H1 (cell line): ENCODE measurements at regions not wholly inside any gene's neighbourhood (a gene's known extent, or its start where the extent isn't known, plus 50 kb on each side); places are given as distances from the start of the nearest gene placed in this dataset.

Experiments
- CTCF ChIA-PET: fragments of 300-600 bp; sonication (Branson Sonifier 250); formaldehyde crosslinking; loops from one replicate; lab custom pipeline; 2021; ENCODE audit not compliant: partially characterized antibody; lab: Charles Lee
- POLR2A ChIA-PET: fragments of 300-600 bp; sonication (Branson Sonifier 250); formaldehyde crosslinking; loops from one replicate; lab custom pipeline; 2021; ENCODE audit warnings: inconsistent platforms; ENCODE audit not compliant: partially characterized antibody; lab: Charles Lee
- DNase-seq, 2 experiments: peaks; one replicate each; pipeline versions ENCODE4 v3.0.0 to v3.0.0-alpha.2; 2010 to 2022; ENCODE audit warnings: low spot score in 2 of 2, low read depth in 1 of 2, mixed read lengths in 1 of 2
- FAIRE-seq: peaks from 2 replicates; lab custom pipeline; 2011; peaks lifted over from hg19 to GRCh38; lab: Jason Lieb, UNC
- H2AFZ ChIP-seq: 2 replicates; pipeline ENCODE4 v1.8.1; 2012; ENCODE audit warnings: low read length, inconsistent platforms
- H2AK5ac ChIP-seq: 2 replicates; pipeline ENCODE4 v1.6.1; 2013; ENCODE audit warnings: low read depth, low read length
- H2BK120ac ChIP-seq: replicated peaks from 2 replicates; pipeline ENCODE3; 2013; ENCODE audit warnings: low read depth, low read length, inconsistent platforms
- H2BK12ac ChIP-seq: 2 replicates; pipeline ENCODE4 v1.6.1; 2013; ENCODE audit warnings: low read depth, low read length
- H2BK15ac ChIP-seq: 2 replicates; pipeline ENCODE4 v1.6.1; 2013; ENCODE audit warnings: low read length
- H2BK20ac ChIP-seq: 2 replicates; pipeline ENCODE4 v1.6.1; 2013; ENCODE audit warnings: low read length
- H2BK5ac ChIP-seq: 2 replicates; pipeline ENCODE4 v1.6.1; 2013; ENCODE audit warnings: low read depth, low read length
- H3K14ac ChIP-seq: 2 replicates; pipeline ENCODE4 v1.6.1; 2013; ENCODE audit warnings: inconsistent platforms; ENCODE audit not compliant: insufficient read length
- H3K18ac ChIP-seq: 2 replicates; pipeline ENCODE4 v1.6.1; 2013; ENCODE audit warnings: low read length; ENCODE audit errors: extremely low read depth
- H3K23ac ChIP-seq: 2 replicates; pipeline ENCODE4 v1.6.1; 2013; ENCODE audit warnings: inconsistent platforms; ENCODE audit not compliant: insufficient read length
- H3K23me2 ChIP-seq: 2 replicates; pipeline ENCODE4 v1.6.1; 2013; ENCODE audit warnings: low read depth, low read length
- H3K27ac ChIP-seq: 2 replicates; pipeline ENCODE4 v1.6.1; 2011; ENCODE audit warnings: low read depth, low read length, inconsistent platforms
- H3K27me3 ChIP-seq, 4 experiments: replicated peaks in 1 of 4; 1 replicate in 1 of 4; 2 replicates in 3 of 4; pipeline versions ENCODE4 v1.6.1 to v1.8.1; 2011 to 2013; ENCODE audit warnings: low read length in 3 of 4, mild to moderate bottlenecking in 3 of 4, inconsistent platforms in 2 of 4, mixed read lengths in 2 of 4, moderate library complexity in 1 of 4; ENCODE audit not compliant: control insufficient read depth in 3 of 4, insufficient read depth in 3 of 4; ENCODE audit errors: extremely low read depth in 1 of 4
- H3K36me3 ChIP-seq, 4 experiments: 2 replicates each; pipeline versions ENCODE4 v1.6.1 to v1.8.1; 2011 to 2013; ENCODE audit warnings: mild to moderate bottlenecking in 4 of 4, low read length in 3 of 4, moderate library complexity in 2 of 4, control low read depth in 1 of 4, inconsistent platforms in 1 of 4; ENCODE audit not compliant: insufficient read depth in 4 of 4, control insufficient read depth in 2 of 4
- H3K4ac ChIP-seq: replicated peaks from 2 replicates; pipeline ENCODE3; 2013; ENCODE audit warnings: low read length, low read depth, mixed read lengths, inconsistent platforms; ENCODE audit not compliant: insufficient read length
- H3K4me1 ChIP-seq, 4 experiments: replicated peaks in 1 of 4; 1 replicate in 1 of 4; 2 replicates in 3 of 4; pipeline versions ENCODE4 v1.6.1 to v1.8.1; 2011 to 2013; ENCODE audit warnings: low read length in 3 of 4, inconsistent platforms in 2 of 4, mixed read lengths in 1 of 4; ENCODE audit not compliant: insufficient read depth in 4 of 4, control insufficient read depth in 3 of 4
- H3K4me2 ChIP-seq, 2 experiments: 2 replicates each; pipeline versions ENCODE4 v1.6.1 to v1.8.1; 2011 to 2013; ENCODE audit warnings: low read depth in 2 of 2, low read length in 2 of 2, control low read depth in 1 of 2, inconsistent platforms in 1 of 2, mild to moderate bottlenecking in 1 of 2; ENCODE audit not compliant: insufficient read depth in 1 of 2
- H3K4me3 ChIP-seq, 4 experiments: fragments of 200-600, 300-600 bp in 1 of 4; sonication (generic), shearing (Covaris generic), sonication (Bioruptor Twin) in 1 of 4; 2 replicates each; pipeline versions ENCODE4 v1.5.1 to v1.8.1; 2011 to 2016; ENCODE audit warnings: low read length in 4 of 4, low read depth in 3 of 4, control low read depth in 2 of 4, inconsistent platforms in 2 of 4, mild to moderate bottlenecking in 2 of 4, mixed read lengths in 1 of 4, moderate library complexity in 1 of 4; ENCODE audit not compliant: insufficient read depth in 2 of 4; ENCODE audit errors: extremely low read depth in 1 of 4
- H3K56ac ChIP-seq: replicated peaks from 2 replicates; pipeline ENCODE3; 2013; ENCODE audit warnings: low read depth, mild to moderate bottlenecking, mixed read lengths, low read length, inconsistent platforms; ENCODE audit not compliant: insufficient read length
- H3K79me1 ChIP-seq: 2 replicates; pipeline ENCODE4 v1.6.1; 2013; ENCODE audit warnings: low read depth, low read length, control low read depth
- H3K79me2 ChIP-seq, 2 experiments: 2 replicates each; pipeline versions ENCODE4 v1.6.1 to v1.8.1; 2012 to 2013; ENCODE audit warnings: low read length in 2 of 2, mild to moderate bottlenecking in 2 of 2, inconsistent platforms in 1 of 2; ENCODE audit not compliant: insufficient read depth in 2 of 2, control insufficient read depth in 1 of 2
- H3K9ac ChIP-seq, 4 experiments: replicated peaks in 1 of 4; 1 replicate in 1 of 4; 2 replicates in 3 of 4; pipeline versions ENCODE4 v1.6.1 to v1.8.1; 2011 to 2013; ENCODE audit warnings: low read depth in 3 of 4, low read length in 3 of 4, control low read depth in 2 of 4, mild to moderate bottlenecking in 2 of 4, moderate library complexity in 2 of 4, inconsistent platforms in 1 of 4; ENCODE audit errors: extremely low read depth in 1 of 4
- H3K9me3 ChIP-seq, 2 experiments: 2 replicates each; pipeline versions ENCODE4 v1.6.1 to v1.8.1; 2012 to 2013; ENCODE audit warnings: mild to moderate bottlenecking in 2 of 2, moderate library complexity in 2 of 2, control low read depth in 1 of 2, inconsistent platforms in 1 of 2, low read depth in 1 of 2, low read length in 1 of 2, mixed read lengths in 1 of 2; ENCODE audit not compliant: insufficient read depth in 2 of 2
- H4K20me1 ChIP-seq, 2 experiments: replicated peaks in 1 of 2; 2 replicates each; pipeline versions ENCODE3 to v1.8.1; 2011 to 2013; ENCODE audit warnings: inconsistent platforms in 2 of 2, low read length in 2 of 2, mild to moderate bottlenecking in 1 of 2; ENCODE audit not compliant: insufficient read depth in 2 of 2, control insufficient read depth in 1 of 2
- H4K5ac ChIP-seq: 2 replicates; pipeline ENCODE4 v1.6.1; 2013; ENCODE audit warnings: low read length, low read depth, mixed read lengths, inconsistent platforms; ENCODE audit not compliant: insufficient read length
- H4K8ac ChIP-seq: 2 replicates; pipeline ENCODE4 v1.8.0; 2013; ENCODE audit warnings: mild to moderate bottlenecking, moderate library complexity, low read length, inconsistent platforms; ENCODE audit not compliant: insufficient read depth; ENCODE audit errors: extremely low read depth
- H4K91ac ChIP-seq: replicated peaks from 2 replicates; pipeline ENCODE3; 2013; ENCODE audit warnings: low read length, mixed read lengths, inconsistent platforms; ENCODE audit not compliant: insufficient read length
- EGR1 ChIP-seq: IDR thresholded peaks from 2 replicates; pipeline ENCODE4 v1.6.1; 2011; ENCODE audit warnings: low read depth, low read length, borderline replicate concordance
- GABPA ChIP-seq: IDR thresholded peaks from 2 replicates; pipeline ENCODE4 v1.6.1; 2011; ENCODE audit warnings: mild to moderate bottlenecking, low read length, moderate library complexity, borderline replicate concordance; ENCODE audit not compliant: insufficient read depth
- POLR2A ChIP-seq, 2 experiments: IDR thresholded peaks; 1 replicate in 1 of 2; 2 replicates in 1 of 2; pipeline ENCODE4 v1.6.1; 2011; ENCODE audit warnings: low read depth in 2 of 2, low read length in 2 of 2, mild to moderate bottlenecking in 2 of 2; ENCODE audit errors: control extremely low read depth in 1 of 2
- SP2 ChIP-seq: IDR thresholded peaks from 2 replicates; pipeline ENCODE4 v1.6.1; 2012; ENCODE audit warnings: mild to moderate bottlenecking, low read length, inconsistent platforms
- TCF12 ChIP-seq: IDR thresholded peaks from 2 replicates; pipeline ENCODE4 v1.6.1; 2011; ENCODE audit warnings: low read depth, mild to moderate bottlenecking, low read length
- TEAD4 ChIP-seq: IDR thresholded peaks from 2 replicates; pipeline ENCODE4 v1.6.1; 2012; ENCODE audit warnings: low read depth, low read length, inconsistent platforms, mixed read lengths
- WGBS, 2 experiments: shearing (Covaris generic) in 1 of 2; methylation state at CpG; one replicate each; pipeline versions ENCODE4 v1.1.6 to v1.1.7; 2013 to 2015; ENCODE audit warnings: low lambda C conversion rate in 2 of 2, mixed read lengths in 2 of 2, inconsistent platforms in 1 of 2, low coverage in 1 of 2, missing lambda C conversion rate in 1 of 2; ENCODE audit not compliant: insufficient replicate concordance in 2 of 2, insufficient coverage in 1 of 2, insufficient read length in 1 of 2; ENCODE audit errors: extremely low coverage in 1 of 2, missing lambda C conversion rate in 1 of 2; 5-methylcytosine and 5-hydroxymethylcytosine counted together

DNA sequence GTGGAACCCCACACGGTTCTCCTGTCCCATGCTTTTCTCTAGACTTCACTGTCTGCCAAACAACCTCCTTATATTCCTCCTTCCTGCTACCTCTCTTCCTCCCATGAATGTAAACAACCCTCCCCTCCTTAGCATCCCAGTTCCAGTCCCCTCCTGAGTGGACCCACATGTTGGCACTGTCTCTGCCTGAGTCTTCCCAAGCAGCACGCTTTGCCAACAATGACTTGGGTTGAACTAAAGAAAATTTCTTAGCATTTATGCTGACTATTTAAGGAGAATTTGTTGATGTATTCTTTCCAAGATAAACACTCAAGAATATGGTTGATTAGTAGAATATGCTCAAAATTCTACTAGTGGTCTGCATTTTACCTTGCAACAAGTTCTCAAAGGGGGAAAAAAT is 338.0 kb downstream of the TNS1 start:
- ChIA-PET POLR2A (interaction anchor here (0.6 kb wide), 1 partner anchor 538 kb away, joined by 3 read pairs; no protein-coding TSS in a partner anchor), CTCF (interaction anchor here (2.7 kb wide), 1 partner anchor 14 kb away, joined by 9 read pairs; no protein-coding TSS in a partner anchor)
- DNase-seq (no peak), FAIRE-seq (no peak)
- Histone ChIP-seq H3K4me1 (no peaks in the 10 kb centered on the region), H3K9me3 (no peaks in the 10 kb centered on the region), H2AFZ (no peak overlapping the region), H2BK12ac (no peak overlapping the region), H4K5ac (no peak overlapping the region), H2BK20ac (no peak overlapping the region), H2AK5ac (no peak overlapping the region), H3K56ac (no peak overlapping the region), H4K20me1 (no peaks in the 10 kb centered on the region), H3K79me2 (no peaks in the 10 kb centered on the region), H3K18ac (no peak overlapping the region), H3K27ac (no peak overlapping the region), H3K36me3 (no peaks in the 10 kb centered on the region), H2BK5ac (no peak overlapping the region), H3K23ac (no peak overlapping the region), H3K9ac (no peak overlapping the region), H3K79me1 (no peaks in the 10 kb centered on the region), H2BK120ac (no peak overlapping the region), H4K8ac (no peak overlapping the region), H3K14ac (no peak overlapping the region), H3K27me3 (no peaks in the 10 kb centered on the region), H3K4ac (no peak overlapping the region), H3K4me3 (no peak overlapping the region), H4K91ac (no peak overlapping the region), H2BK15ac (no peak overlapping the region), H3K23me2 (no peaks in the 10 kb centered on the region), H3K4me2 (no peak overlapping the region)
- WGBS, 2 experiments = 83% methylated on average over 2 of the region's 2 CpGs; no CpG with 5 or more reads in 1 of the 2 experiments
- TF ChIP-seq EGR1 (no peak), GABPA (no peak), TEAD4 (no peak), POLR2A (IDR thresholded peaks at IDR 0.05; ENCODE audit: control extremely low read depth in 1 of 2, low read depth in 2 of 2, low read length in 2 of 2) (no peak), SP2 (no peak), TCF12 (no peak)
